ENCODE measurements at regions not wholly inside any gene's neighbourhood (a gene's known extent, or its start where the extent isn't known, plus 50 kb on each side); places are given as distances from the start of the nearest gene placed in this dataset.
A peak's percentile ranks its signal among the peaks of the same experiment; 100 is the strongest.
"Not testable (repeated sequence)": the region's sequence is repeated elsewhere in the genome, so short reads cannot be mapped to it uniquely, and the experiment has no call there.

- peak; percentile 36 to 45 for DNase-seq
These were observed 190.5 kb downstream of the PTPRU start for GRCh38 chr1:29426701-29427279.

GRCh38 chr1:29425631-29426030 is 189.3 kb downstream of the PTPRU start:
- DNase-seq, result no peak

GRCh38 chr1:29424266-29424665 is 187.9 kb downstream of the PTPRU start:
- no peak for DNase-seq

GRCh38 chr1:29420202-29420601 is 183.9 kb downstream of the PTPRU start:
- DNase-seq, result no peak

GRCh38 chr1:29417971-29418370 is 181.6 kb downstream of the PTPRU start:
- no peak for DNase-seq

- no peak for DNase-seq
These were observed 181.0 kb downstream of the PTPRU start for GRCh38 chr1:29417147-29417858.

- no peak for DNase-seq
These were observed 180.2 kb downstream of the PTPRU start for GRCh38 chr1:29416267-29417146.

- no peak for DNase-seq
These were observed 179.5 kb downstream of the PTPRU start for GRCh38 chr1:29415861-29416260.

GRCh38 chr1:29415156-29415830 is 179.0 kb downstream of the PTPRU start:
- peak in 1 of 2 experiments; percentile 37 for DNase-seq

- DNase-seq, result no peak
These were observed 177.8 kb downstream of the PTPRU start for GRCh38 chr1:29414086-29414485.

- DNase-seq, result no peak
These were observed 177.3 kb downstream of the PTPRU start for GRCh38 chr1:29413661-29414060.

- DNase-seq, result no peak
These were observed 176.3 kb downstream of the PTPRU start for GRCh38 chr1:29412591-29412990.

GRCh38 chr1:29410476-29410875 is 174.2 kb downstream of the PTPRU start:
- DNase-seq, result peak; percentile 82 to 95

- no peak for DNase-seq
These were observed 173.3 kb downstream of the PTPRU start for GRCh38 chr1:29409616-29410015.

- DNase-seq, result no peak
These were observed 172.7 kb downstream of the PTPRU start for GRCh38 chr1:29408831-29409605.

GRCh38 chr1:29406814-29407213 is 170.5 kb downstream of the PTPRU start:
- DNase-seq, result no peak

- DNase-seq, result not testable (repeated sequence)
These were observed 163.9 kb downstream of the PTPRU start for GRCh38 chr1:29400203-29400602.

GRCh38 chr1:29399465-29399864 is 163.1 kb downstream of the PTPRU start:
- no peak for DNase-seq

GRCh38 chr1:29398431-29398830 is 162.1 kb downstream of the PTPRU start:
- DNase-seq, result no peak

- no peak for DNase-seq
These were observed 161.7 kb downstream of the PTPRU start for GRCh38 chr1:29397981-29398380.

GRCh38 chr1:29397256-29397590 is 160.9 kb downstream of the PTPRU start:
- DNase-seq, result no peak

- no peak for DNase-seq
These were observed 160.3 kb downstream of the PTPRU start for GRCh38 chr1:29396438-29397255.
